PC-9 (cell line): ENCODE measurements at regions not wholly inside any gene's neighbourhood (a gene's known extent, or its start where the extent isn't known, plus 50 kb on each side); places are given as distances from the start of the nearest gene placed in this dataset.

Experiments used
- EZH2 ChIP-seq: fragments of 200-600 bp; sonication (generic); IDR thresholded peaks from 2 replicates; pipeline ENCODE4 v1.8.0; 2017; ENCODE audit warnings: antibody characterized with exemption, low read depth
- TF ChIP-seq, protein P1 (sequence below): fragments of 200-600 bp; sonication (generic); conservative IDR thresholded peaks from 2 replicates; pipeline ENCODE4 v1.6.1; 2017; ENCODE audit warnings: mixed run types, antibody characterized with exemption, mild to moderate bottlenecking, moderate library complexity

DNA sequence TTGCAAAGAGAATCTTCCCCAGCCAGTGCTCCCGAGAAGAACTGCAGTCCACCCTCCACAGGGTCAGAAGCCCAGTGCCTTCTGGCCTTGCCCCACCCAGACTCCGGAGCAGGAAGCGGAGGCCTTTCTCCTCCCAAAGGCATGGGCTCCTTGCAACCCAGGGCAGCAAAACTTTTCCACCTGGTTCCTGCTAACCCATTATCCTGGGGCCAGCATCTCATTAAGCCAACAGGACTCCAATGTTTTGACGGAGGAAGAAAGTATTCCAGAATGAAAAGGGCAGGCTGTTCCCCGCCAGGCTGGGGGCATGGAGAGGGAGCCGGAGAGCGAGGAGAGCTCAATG lies 88.1 kb downstream of the RTL6 start:
- TF ChIP-seq, protein P1, sequence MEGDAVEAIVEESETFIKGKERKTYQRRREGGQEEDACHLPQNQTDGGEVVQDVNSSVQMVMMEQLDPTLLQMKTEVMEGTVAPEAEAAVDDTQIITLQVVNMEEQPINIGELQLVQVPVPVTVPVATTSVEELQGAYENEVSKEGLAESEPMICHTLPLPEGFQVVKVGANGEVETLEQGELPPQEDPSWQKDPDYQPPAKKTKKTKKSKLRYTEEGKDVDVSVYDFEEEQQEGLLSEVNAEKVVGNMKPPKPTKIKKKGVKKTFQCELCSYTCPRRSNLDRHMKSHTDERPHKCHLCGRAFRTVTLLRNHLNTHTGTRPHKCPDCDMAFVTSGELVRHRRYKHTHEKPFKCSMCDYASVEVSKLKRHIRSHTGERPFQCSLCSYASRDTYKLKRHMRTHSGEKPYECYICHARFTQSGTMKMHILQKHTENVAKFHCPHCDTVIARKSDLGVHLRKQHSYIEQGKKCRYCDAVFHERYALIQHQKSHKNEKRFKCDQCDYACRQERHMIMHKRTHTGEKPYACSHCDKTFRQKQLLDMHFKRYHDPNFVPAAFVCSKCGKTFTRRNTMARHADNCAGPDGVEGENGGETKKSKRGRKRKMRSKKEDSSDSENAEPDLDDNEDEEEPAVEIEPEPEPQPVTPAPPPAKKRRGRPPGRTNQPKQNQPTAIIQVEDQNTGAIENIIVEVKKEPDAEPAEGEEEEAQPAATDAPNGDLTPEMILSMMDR: no peak
- TF ChIP-seq EZH2: no peak
